ENCODE measurements at regions not wholly inside any gene's neighbourhood (a gene's known extent, or its start where the extent isn't known, plus 50 kb on each side); places are given as distances from the start of the nearest gene placed in this dataset.

- no peaks in the 10 kb centered on the region for H3K4me1 ChIP-seq (ENCODE audit: control extremely low read depth in 1 of 4, control insufficient read depth in 4 of 4, insufficient read depth in 4 of 4, low read length in 3 of 4)
- CTCF ChIA-PET, result no interaction called here
- no peak overlapping the region for H3K4me3 ChIP-seq (ENCODE audit: control insufficient read depth in 1 of 7, extremely low read depth in 1 of 7, insufficient read depth in 4 of 7, low read depth in 2 of 7, low read length in 6 of 7)
- DNase-seq, result no peak
- peaks cover 0 to 2% (median 0%) of the 10 kb centered on the region in 5 experiments for H3K27me3 ChIP-seq (replicated peaks in 2 of 5; ENCODE audit: control insufficient read depth in 4 of 5, insufficient read depth in 5 of 5, low read length in 4 of 5)
- H3K27ac ChIP-seq (ENCODE audit: insufficient read depth in 1 of 2, low read depth in 1 of 2, low read length in 2 of 2, poor library complexity in 1 of 2, severe bottlenecking in 2 of 2), result no peak overlapping the region
- H3K9me3 ChIP-seq (ENCODE audit: control extremely low read depth in 1 of 5, control insufficient read depth in 4 of 5, insufficient read depth in 2 of 5, low read depth in 1 of 5, low read length in 4 of 5), result no peaks in the 10 kb centered on the region
- POLR2A ChIA-PET, result no interaction called here
- no peaks in the 10 kb centered on the region for H3K36me3 ChIP-seq (ENCODE audit: control insufficient read depth in 4 of 4, insufficient read depth in 4 of 4, low read length in 3 of 4)
Measured at GRCh38 chr2:175437167-175437566, 255.7 kb upstream of the ATP5MC3 start.

- ChIA-PET CTCF (no interaction called here), POLR2A (no interaction called here)
- Histone ChIP-seq H3K9me3 (ENCODE audit: control extremely low read depth in 1 of 5, control insufficient read depth in 4 of 5, insufficient read depth in 2 of 5, low read depth in 1 of 5, low read length in 4 of 5) (no peaks in the 10 kb centered on the region), H3K36me3 (ENCODE audit: control insufficient read depth in 4 of 4, insufficient read depth in 4 of 4, low read length in 3 of 4) (no peaks in the 10 kb centered on the region), H3K27me3 (replicated peaks in 2 of 5; ENCODE audit: control insufficient read depth in 4 of 5, insufficient read depth in 5 of 5, low read length in 4 of 5) (no peaks in the 10 kb centered on the region), H3K4me1 (ENCODE audit: control extremely low read depth in 1 of 4, control insufficient read depth in 4 of 4, insufficient read depth in 4 of 4, low read length in 3 of 4) (peaks cover 0 to 3% (median 0%) of the 10 kb centered on the region in 4 experiments), H3K27ac (ENCODE audit: insufficient read depth in 1 of 2, low read depth in 1 of 2, low read length in 2 of 2, poor library complexity in 1 of 2, severe bottlenecking in 2 of 2) (no peak overlapping the region), H3K4me3 (ENCODE audit: control insufficient read depth in 1 of 7, extremely low read depth in 1 of 7, insufficient read depth in 4 of 7, low read depth in 2 of 7, low read length in 6 of 7) (no peak overlapping the region)
- WGBS (ENCODE audit: insufficient coverage), result no CpG with 5 or more reads among the region's 2 CpGs
- DNase-seq, result no peak
Measured at GRCh38 chr2:175436076-175436475, 254.6 kb upstream of the ATP5MC3 start.

- no peak for DNase-seq
- CTCF ChIA-PET, result no interaction called here
Measured at GRCh38 chr2:175435012-175435411, 253.5 kb upstream of the ATP5MC3 start.

GRCh38 chr2:175432793-175433192 is 251.3 kb upstream of the ATP5MC3 start:
- Histone ChIP-seq H3K27me3 (replicated peaks in 2 of 5; ENCODE audit: control insufficient read depth in 4 of 5, insufficient read depth in 5 of 5, low read length in 4 of 5) (no peaks in the 10 kb centered on the region), H3K27ac (ENCODE audit: insufficient read depth in 1 of 2, low read depth in 1 of 2, low read length in 2 of 2, poor library complexity in 1 of 2, severe bottlenecking in 2 of 2) (no peak overlapping the region), H3K36me3 (ENCODE audit: control insufficient read depth in 4 of 4, insufficient read depth in 4 of 4, low read length in 3 of 4) (no peaks in the 10 kb centered on the region), H3K4me1 (ENCODE audit: control extremely low read depth in 1 of 4, control insufficient read depth in 4 of 4, insufficient read depth in 4 of 4, low read length in 3 of 4) (peaks cover 0 to 3% (median 0%) of the 10 kb centered on the region in 4 experiments), H3K9me3 (ENCODE audit: control extremely low read depth in 1 of 5, control insufficient read depth in 4 of 5, insufficient read depth in 2 of 5, low read depth in 1 of 5, low read length in 4 of 5) (peaks cover 0 to 5% (median 0%) of the 10 kb centered on the region in 5 experiments), H3K4me3 (ENCODE audit: control insufficient read depth in 1 of 7, extremely low read depth in 1 of 7, insufficient read depth in 4 of 7, low read depth in 2 of 7, low read length in 6 of 7) (no peak overlapping the region)
- ChIA-PET POLR2A (no interaction called here), CTCF (no interaction called here)
- DNase-seq, result no peak
- 60% methylated on average over 1 of the region's 2 CpGs for WGBS (ENCODE audit: insufficient coverage)

More at GRCh38 chr2:175435012-175435411, 253.5 kb upstream of the ATP5MC3 start:
- no peak overlapping the region for H3K27ac ChIP-seq (ENCODE audit: insufficient read depth in 1 of 2, low read depth in 1 of 2, low read length in 2 of 2, poor library complexity in 1 of 2, severe bottlenecking in 2 of 2)
- H3K4me1 ChIP-seq (ENCODE audit: control extremely low read depth in 1 of 4, control insufficient read depth in 4 of 4, insufficient read depth in 4 of 4, low read length in 3 of 4), result peaks cover 0 to 3% (median 0%) of the 10 kb centered on the region in 4 experiments
- no peak overlapping the region for H3K4me3 ChIP-seq (ENCODE audit: control insufficient read depth in 1 of 7, extremely low read depth in 1 of 7, insufficient read depth in 4 of 7, low read depth in 2 of 7, low read length in 6 of 7)
- no peaks in the 10 kb centered on the region for H3K9me3 ChIP-seq (ENCODE audit: control extremely low read depth in 1 of 5, control insufficient read depth in 4 of 5, insufficient read depth in 2 of 5, low read depth in 1 of 5, low read length in 4 of 5)
- no peaks in the 10 kb centered on the region for H3K27me3 ChIP-seq (replicated peaks in 2 of 5; ENCODE audit: control insufficient read depth in 4 of 5, insufficient read depth in 5 of 5, low read length in 4 of 5)
- no peaks in the 10 kb centered on the region for H3K36me3 ChIP-seq (ENCODE audit: control insufficient read depth in 4 of 4, insufficient read depth in 4 of 4, low read length in 3 of 4)
- WGBS (ENCODE audit: insufficient coverage), result no CpG with 5 or more reads among the region's 1 CpG
- POLR2A ChIA-PET, result no interaction called here

GRCh38 chr2:175432021-175432420 is 250.5 kb upstream of the ATP5MC3 start:
- H3K36me3 ChIP-seq (ENCODE audit: control insufficient read depth in 4 of 4, insufficient read depth in 4 of 4, low read length in 3 of 4), result no peaks in the 10 kb centered on the region
- DNase-seq, result no peak
- H3K4me1 ChIP-seq (ENCODE audit: control extremely low read depth in 1 of 4, control insufficient read depth in 4 of 4, insufficient read depth in 4 of 4, low read length in 3 of 4), result peaks cover 0 to 3% (median 0%) of the 10 kb centered on the region in 4 experiments
- H3K9me3 ChIP-seq (ENCODE audit: control extremely low read depth in 1 of 5, control insufficient read depth in 4 of 5, insufficient read depth in 2 of 5, low read depth in 1 of 5, low read length in 4 of 5), result peaks cover 0 to 5% (median 0%) of the 10 kb centered on the region in 5 experiments
- H3K27me3 ChIP-seq (replicated peaks in 2 of 5; ENCODE audit: control insufficient read depth in 4 of 5, insufficient read depth in 5 of 5, low read length in 4 of 5), result no peaks in the 10 kb centered on the region
- no peak overlapping the region for H3K4me3 ChIP-seq (ENCODE audit: control insufficient read depth in 1 of 7, extremely low read depth in 1 of 7, insufficient read depth in 4 of 7, low read depth in 2 of 7, low read length in 6 of 7)
- CTCF ChIA-PET, result interaction anchor here (0.5 kb wide), 1 partner anchor 322 kb away, joined by 3 read pairs; no protein-coding TSS in a partner anchor
- 90% methylated on average over 5 of the region's 5 CpGs for WGBS (ENCODE audit: insufficient coverage)
- no peak overlapping the region for H3K27ac ChIP-seq (ENCODE audit: insufficient read depth in 1 of 2, low read depth in 1 of 2, low read length in 2 of 2, poor library complexity in 1 of 2, severe bottlenecking in 2 of 2)
- POLR2A ChIA-PET, result no interaction called here

- H3K4me1 ChIP-seq (ENCODE audit: control extremely low read depth in 1 of 4, control insufficient read depth in 4 of 4, insufficient read depth in 4 of 4, low read length in 3 of 4), result peaks cover 0 to 3% (median 0%) of the 10 kb centered on the region in 4 experiments
- 100% methylated on average over 1 of the region's 4 CpGs for whole genome bisulfite sequencing (ENCODE audit: insufficient coverage)
- POLR2A ChIA-PET, result interaction anchor here (0.5 kb wide), 1 partner anchor 31 kb away, joined by 3 read pairs; no protein-coding TSS in a partner anchor
- DNase-seq, result no peak
- CTCF ChIA-PET, result interaction anchor here (0.5 kb wide), 1 partner anchor 322 kb away, joined by 3 read pairs; no protein-coding TSS in a partner anchor
- H3K9me3 ChIP-seq (ENCODE audit: control extremely low read depth in 1 of 5, control insufficient read depth in 4 of 5, insufficient read depth in 2 of 5, low read depth in 1 of 5, low read length in 4 of 5), result peaks cover 0 to 5% (median 0%) of the 10 kb centered on the region in 5 experiments
- H3K27ac ChIP-seq (ENCODE audit: insufficient read depth in 1 of 2, low read depth in 1 of 2, low read length in 2 of 2, poor library complexity in 1 of 2, severe bottlenecking in 2 of 2), result no peak overlapping the region
- no peaks in the 10 kb centered on the region for H3K27me3 ChIP-seq (replicated peaks in 2 of 5; ENCODE audit: control insufficient read depth in 4 of 5, insufficient read depth in 5 of 5, low read length in 4 of 5)
- no peaks in the 10 kb centered on the region for H3K36me3 ChIP-seq (ENCODE audit: control insufficient read depth in 4 of 4, insufficient read depth in 4 of 4, low read length in 3 of 4)
- H3K4me3 ChIP-seq (ENCODE audit: control insufficient read depth in 1 of 7, extremely low read depth in 1 of 7, insufficient read depth in 4 of 7, low read depth in 2 of 7, low read length in 6 of 7), result no peak overlapping the region
Measured at GRCh38 chr2:175431101-175431946, 249.8 kb upstream of the ATP5MC3 start.

- Histone ChIP-seq H3K36me3 (ENCODE audit: control insufficient read depth in 4 of 4, insufficient read depth in 4 of 4, low read length in 3 of 4) (no peaks in the 10 kb centered on the region), H3K4me3 (ENCODE audit: control insufficient read depth in 1 of 7, extremely low read depth in 1 of 7, insufficient read depth in 4 of 7, low read depth in 2 of 7, low read length in 6 of 7) (no peak overlapping the region), H3K27me3 (replicated peaks in 2 of 5; ENCODE audit: control insufficient read depth in 4 of 5, insufficient read depth in 5 of 5, low read length in 4 of 5) (no peaks in the 10 kb centered on the region), H3K9me3 (ENCODE audit: control extremely low read depth in 1 of 5, control insufficient read depth in 4 of 5, insufficient read depth in 2 of 5, low read depth in 1 of 5, low read length in 4 of 5) (peaks cover 0 to 5% (median 0%) of the 10 kb centered on the region in 5 experiments), H3K4me1 (ENCODE audit: control extremely low read depth in 1 of 4, control insufficient read depth in 4 of 4, insufficient read depth in 4 of 4, low read length in 3 of 4) (peaks cover 0 to 3% (median 0%) of the 10 kb centered on the region in 4 experiments), H3K27ac (ENCODE audit: insufficient read depth in 1 of 2, low read depth in 1 of 2, low read length in 2 of 2, poor library complexity in 1 of 2, severe bottlenecking in 2 of 2) (no peak overlapping the region)
- DNase-seq, result no peak
- POLR2A ChIA-PET, result interaction anchor here (0.5 kb wide), 1 partner anchor 30 kb away, joined by 3 read pairs; no protein-coding TSS in a partner anchor
- CTCF ChIA-PET, result no interaction called here
- WGBS (ENCODE audit: insufficient coverage), result 100% methylated on average over 1 of the region's 1 CpG
Measured at GRCh38 chr2:175430236-175430635, 248.7 kb upstream of the ATP5MC3 start.
